Body of pancreas (tissue), 4 donors: ENCODE measurements at regions not wholly inside any gene's neighbourhood (a gene's known extent, or its start where the extent isn't known, plus 50 kb on each side); places are given as distances from the start of the nearest gene placed in this dataset.

ENCODE experiments used
- CTCF ChIP-seq, 7 experiments: fragments of 450-650 bp in 4 of 7; fragments of 200-600 bp in 3 of 7; sonication (generic) in 3 of 7; IDR thresholded peaks; one replicate each; pipeline ENCODE4 v1.5.1; 2016 to 2019; ENCODE audit warnings: antibody characterized with exemption in 7 of 7
- POLR2A ChIP-seq, 3 donors: fragments of 450-650 bp; IDR thresholded peaks; one replicate each; pipeline ENCODE4 v1.6.1; 2016; ENCODE audit warnings: antibody characterized with exemption in 3 of 3, mild to moderate bottlenecking in 2 of 3

GRCh38 chr3:64930891-64931290 is 243.1 kb upstream of the ADAMTS9 start:
- TF ChIP-seq POLR2A (IDR thresholded peaks at IDR 0.05) = no peak
- TF ChIP-seq CTCF (IDR thresholded peaks at IDR 0.05) = no peak
